Fibroblast of skin of back (primary cell): ENCODE measurements at regions not wholly inside any gene's neighbourhood (a gene's known extent, or its start where the extent isn't known, plus 50 kb on each side); places are given as distances from the start of the nearest gene placed in this dataset.
"Not testable (repeated sequence)": the region's sequence is repeated elsewhere in the genome, so short reads cannot be mapped to it uniquely, and the experiment has no call there.

Experiments
- DNase-seq: peaks from one replicate; pipeline ENCODE4 v3.0.0-alpha.2; 2013

DNA sequence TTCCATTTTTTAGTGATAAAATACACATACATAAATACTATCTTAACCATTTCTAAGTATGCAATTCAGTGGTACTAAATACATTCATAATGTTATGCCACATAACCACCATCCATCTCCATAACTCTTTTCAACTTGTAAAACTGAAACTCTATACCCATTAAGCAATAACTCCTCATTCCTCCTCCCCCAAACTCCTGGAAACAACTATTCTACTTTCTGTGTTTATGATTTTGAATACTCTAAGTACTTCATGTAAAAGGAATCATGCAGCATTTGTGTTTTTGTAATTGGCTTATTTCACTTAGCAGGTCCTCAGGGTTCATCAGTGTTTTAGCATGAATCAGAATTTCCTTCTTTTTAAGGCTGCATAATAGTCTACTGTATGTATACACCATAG, 131.8 kb downstream of the TES start:
- no peak for DNase-seq

DNA sequence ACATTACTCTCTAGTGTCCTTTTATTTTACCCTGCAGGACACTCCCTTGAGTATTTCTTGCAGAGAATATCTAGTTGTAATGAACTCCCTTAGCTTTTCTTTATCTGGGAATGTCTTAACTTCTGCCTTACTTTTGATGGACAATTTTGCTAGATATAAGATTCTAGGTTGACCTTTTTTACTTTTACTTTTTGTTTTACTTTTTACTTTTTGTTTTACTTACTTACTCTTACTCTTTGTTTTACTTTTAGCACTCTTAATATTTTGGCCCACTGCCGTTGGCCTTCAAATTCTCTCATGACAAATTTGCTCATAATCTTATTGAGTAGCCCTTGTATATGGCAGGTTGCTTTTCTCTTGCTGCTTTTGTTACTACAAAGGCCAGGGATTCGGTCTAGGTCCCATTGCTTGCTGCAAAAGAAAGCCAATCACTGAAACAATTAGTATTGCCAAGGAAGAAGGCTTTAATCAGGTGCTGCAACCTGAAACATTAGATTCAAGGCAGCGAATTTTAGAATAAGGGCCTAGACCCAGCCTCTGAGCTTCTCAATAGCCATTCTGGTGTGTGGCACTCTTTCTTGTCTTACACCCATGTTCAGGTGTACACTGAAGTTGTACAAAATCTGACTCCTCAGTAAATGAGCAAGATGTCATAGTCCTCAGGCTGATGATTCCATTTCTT, 137.0 kb downstream of the TES start:
- DNase-seq = no peak

DNA sequence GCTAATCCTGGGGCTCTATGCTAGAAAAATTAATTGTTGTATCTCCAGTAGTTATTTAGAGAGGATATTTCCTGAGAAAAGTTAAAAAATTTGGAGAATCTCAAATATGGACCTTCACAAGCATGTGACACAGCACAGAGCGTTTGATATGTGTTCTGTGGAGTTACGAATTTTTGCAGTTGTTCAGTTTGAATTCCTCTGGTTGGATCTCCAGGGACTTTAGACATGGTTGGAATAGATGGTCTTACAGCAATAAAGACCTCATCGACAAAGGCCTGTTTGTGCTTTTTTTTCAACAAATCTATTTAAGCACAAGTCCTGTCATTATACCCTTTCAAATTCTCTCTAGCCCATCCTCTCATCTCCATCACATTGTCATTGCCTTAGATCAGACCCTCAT, 138.0 kb downstream of the TES start:
- DNase-seq = peak; percentile 67

DNA sequence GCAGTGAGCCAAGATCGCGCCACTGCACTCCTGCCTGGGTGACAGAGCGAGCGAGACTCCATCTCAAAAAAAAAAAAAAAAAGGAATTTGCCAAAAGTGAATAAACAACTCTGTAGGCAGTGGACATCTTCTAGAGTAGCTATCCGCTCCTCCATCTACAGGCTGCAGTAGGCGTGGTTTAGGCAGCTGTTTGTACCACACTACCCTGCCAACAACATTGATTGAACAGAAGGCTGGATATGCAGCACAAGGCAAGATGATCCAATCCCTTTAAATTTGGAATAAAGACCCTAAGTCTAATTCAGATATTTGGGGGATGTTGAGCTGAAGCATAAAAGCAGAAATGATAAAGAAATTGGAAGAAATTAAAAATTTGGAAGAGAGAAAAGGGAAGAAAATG, 141.6 kb downstream of the TES start:
- DNase-seq = no peak

DNA sequence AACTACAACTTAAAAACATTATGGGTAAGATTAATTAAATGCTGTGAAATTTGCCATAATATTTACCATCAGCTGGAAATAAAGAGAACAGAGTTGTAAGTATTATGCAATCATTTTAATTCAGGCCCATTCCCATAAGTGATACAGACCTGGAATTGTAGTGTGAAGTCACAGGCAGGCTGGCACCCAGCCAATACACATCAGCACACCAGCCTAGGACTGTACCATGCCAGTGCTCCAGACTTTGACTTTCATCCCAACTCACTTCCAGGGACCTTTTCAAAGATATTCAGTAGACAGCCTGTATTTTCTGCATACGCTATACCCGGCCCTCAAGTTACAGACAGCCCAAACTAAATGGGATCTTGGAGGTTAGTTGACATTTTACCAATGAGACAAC, 143.3 kb downstream of the TES start:
- no peak for DNase-seq

DNA sequence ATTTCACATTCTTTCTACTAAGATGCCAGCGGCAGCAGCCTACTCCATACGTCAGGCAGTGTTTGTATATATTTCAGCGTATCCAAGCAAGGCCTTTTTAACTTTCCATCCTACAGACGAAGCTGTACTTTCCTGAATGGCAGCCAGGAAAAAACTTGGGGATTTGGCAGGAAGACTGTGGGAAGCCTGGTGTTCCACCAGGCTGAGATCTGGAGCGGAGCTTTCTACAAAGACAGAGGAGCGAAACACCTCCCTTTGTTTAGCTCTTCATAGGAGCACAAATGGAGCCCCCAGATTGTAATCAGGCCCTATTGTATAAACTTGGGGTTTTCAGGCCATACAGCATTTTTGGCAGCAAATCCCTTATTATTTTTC, 143.8 kb downstream of the TES start:
- peak; percentile 63 for DNase-seq

DNA sequence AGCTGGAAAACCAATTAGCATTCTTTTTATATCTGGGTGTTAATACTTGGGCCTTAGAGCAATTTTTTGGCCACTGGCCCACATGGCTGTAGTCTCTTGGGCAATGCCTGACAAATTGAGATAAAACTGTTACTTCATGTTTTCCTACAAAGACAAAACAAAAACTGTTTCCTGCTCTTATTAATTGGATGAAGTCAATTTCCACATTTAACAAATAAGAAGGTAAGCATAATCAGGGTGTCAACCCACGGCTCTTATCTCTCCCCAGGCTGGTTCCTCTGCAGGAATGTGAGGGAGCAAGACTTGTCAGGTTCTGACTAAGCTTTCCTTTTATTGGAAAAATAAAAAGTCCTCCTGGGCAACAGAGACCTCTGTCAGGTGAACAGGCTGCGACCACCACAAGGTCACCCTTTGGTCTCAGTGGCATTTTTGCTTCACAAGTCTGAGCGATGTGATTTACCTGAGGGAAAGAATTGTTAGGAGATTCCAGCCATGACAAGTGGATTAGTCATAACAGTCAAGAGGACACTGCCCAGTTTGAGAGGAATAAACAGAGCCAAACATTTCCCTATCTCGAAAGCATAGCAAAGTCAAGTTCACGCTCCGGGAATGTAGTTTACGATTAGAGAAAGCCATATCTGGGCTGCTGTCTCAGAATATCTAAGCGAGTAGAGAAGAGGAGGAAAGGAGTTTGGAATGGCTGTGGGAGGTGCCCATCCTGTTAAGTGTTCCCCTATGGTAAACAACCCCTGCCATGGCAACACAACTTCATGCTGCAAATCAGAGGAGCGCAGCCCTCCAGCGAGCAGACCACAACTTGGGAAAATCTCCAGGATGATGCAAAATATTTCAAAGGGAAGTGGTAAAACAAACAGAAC, 144.4 kb downstream of the TES start:
- peak; percentile 96 for DNase-seq

DNA sequence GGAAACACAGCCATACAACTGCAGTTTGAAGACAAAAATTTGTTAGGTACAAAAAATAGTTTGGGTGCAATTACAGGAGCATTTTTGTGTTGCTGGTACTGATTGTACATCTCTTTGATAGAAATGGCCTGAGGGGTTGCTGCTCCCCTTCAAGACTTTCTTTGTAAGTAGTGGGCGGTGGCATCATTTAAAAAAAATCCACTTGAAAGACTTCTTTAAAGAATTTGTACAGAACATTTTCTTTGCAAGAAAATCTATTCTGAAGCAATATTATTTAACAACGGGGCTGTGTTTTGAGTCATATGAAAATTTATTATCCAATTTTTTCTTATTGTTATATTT, 144.1 kb upstream of the CAV2 start:
- DNase-seq = no peak

DNA sequence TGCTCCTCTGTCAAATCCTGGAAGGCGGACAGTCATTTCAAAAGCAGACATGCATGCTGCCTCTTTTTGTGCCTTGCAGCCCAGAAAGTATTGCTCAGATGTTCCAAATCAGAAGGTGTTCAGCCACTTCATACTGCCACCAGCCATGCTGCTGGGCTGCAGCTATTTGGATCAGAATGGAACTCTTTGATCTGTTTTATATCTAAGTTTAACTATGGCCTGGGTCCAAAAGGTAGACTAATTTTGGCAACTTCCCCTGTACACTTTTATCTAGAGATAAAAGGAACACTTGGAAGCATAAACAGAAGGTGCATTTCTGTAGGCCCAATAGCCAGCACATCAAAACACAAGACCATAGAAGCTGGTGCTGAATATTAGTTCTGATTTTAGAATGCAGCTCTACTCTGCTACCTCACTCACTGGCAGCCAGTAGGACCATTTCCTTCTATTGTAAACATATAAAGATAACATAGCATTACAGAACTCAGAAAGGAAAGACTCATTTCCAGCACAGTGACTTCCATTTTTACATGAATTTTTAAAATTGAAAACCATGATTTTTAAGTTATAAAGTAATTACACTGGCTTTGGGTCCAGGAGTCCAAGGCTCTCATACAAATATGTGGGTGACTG, 143.1 kb upstream of the CAV2 start:
- no peak for DNase-seq

DNA sequence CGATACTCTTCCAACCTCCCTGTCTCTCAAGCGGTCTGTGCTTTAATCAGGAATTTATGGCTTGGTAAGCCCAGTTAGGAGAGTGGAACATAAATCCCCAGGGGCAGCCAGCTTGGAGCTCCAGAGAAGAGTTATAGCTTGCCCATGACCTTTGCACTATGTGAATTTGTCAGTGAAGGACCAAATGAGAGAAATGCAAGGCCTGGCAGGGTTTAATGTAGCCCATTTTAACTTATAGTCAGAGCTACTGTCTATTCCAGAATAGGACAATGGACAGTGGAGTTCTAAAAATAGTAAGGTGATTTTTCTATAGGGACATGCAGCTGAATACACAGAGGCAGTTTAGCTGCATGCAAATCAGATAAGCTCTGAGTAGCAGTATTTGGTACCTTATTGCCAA, 142.6 kb upstream of the CAV2 start:
- DNase-seq = peak; percentile 34

DNA sequence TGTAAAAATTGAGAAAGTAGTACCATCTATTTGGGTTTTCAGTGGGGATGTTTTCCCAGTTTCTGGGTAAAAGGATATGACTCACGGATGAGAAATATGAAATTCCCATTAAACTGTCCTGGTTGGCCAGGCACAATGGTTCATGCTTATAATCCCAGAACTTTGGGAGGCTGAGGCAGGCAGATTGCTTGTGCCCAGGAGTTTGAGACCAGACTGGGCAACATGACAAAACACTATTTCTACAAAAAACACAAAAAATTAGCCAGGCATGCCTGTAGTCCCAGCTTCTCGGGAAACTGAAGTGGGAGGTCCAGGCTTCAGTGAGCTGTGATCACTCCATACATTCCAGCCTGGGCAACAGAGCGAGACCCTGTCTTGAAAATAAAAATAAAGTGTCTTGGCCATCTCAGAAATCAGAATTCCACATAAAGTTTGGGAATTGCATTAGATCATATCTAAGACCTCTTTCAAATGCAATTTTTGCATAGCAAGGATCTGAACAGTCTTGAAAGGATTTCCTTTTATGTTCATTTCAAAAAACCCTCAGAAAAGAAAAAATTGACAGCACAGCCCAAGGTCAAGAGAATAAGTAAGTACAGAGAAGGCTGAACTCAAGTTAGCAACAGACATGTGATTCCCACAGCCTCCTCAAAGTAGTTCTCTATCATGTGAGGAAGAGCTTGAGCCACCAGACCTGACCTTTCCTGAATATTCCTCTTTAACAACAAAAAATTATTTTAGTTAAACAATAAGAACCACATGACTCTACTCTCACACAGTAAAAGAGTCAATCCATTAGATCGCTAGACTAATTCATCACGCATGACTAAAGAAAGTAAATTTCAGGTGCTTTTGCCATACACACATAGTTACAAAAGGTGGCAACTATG, 141.5 kb upstream of the CAV2 start:
- DNase-seq = peak; percentile 87

DNA sequence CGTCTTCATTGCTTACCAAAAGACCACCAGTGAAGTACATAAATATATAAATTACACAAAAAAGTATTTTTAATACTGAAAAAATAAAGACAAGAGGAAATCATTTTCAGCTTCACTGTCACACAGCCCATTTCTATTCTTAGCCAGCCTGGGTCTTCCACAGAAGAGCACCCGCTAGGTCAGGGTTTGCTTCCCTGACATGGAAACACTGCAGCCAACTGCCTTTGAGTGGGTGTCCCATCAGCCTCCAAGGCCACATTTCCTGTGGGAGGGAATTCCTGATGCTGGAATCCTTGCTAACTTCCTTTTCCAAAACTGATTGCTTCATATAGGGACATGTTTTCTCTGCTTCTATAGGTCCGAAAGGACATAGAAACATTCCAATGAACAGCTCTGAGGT, 137.8 kb upstream of the CAV2 start:
- DNase-seq = no peak

DNA sequence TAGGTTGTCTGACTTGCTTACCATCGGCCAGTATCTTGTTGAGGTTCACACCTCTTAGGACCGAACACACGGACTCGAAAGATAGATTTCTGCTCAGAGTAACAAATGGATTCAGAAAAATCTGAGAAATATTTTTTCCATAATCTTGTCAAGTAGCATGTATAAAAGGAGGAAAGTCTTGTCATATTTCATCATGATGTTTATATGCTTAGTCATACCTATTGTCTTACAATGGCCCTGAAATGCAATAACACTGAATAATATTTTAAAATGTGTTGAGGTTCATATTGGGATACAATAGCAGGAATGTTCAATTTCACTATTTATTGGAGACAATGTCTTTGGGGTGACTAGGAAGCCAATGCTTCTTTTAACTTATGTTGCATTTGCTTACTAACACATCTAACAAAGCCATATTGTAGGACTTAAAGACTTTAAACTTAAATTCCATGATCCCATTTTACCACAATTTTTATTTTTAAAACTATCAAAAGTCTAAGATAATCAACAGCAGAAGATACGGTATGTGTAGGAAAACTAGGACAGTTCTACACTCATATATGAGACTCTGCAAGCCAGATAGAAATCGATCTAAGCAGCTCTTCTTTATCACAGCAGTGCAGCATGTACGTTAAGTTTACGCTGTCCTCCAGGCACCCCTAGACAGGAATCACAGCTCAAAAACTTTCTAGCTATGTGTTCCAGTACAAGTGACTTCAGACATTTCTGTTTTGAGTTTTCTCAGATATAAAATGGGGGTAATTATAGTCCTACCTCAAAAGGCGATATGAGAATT, 135.7 kb upstream of the CAV2 start:
- peak; percentile 60 for DNase-seq

DNA sequence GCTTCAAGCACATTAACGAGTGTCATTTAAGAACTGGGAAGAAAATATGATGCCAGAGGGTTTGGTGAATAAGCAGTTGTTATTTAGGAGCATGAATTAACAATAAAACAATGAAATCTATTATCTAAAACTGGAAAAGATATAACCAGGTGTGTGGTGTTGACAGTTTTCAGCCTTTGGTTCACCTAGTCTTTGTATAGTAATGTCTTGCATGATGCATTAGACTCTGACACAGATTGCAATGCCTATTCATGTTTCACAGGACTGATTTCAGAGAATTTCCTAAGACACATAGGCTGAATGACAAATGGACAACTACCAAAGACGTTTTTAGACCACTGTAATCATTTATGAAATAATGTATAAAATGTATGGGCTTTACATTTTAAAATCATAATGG, 135.1 kb upstream of the CAV2 start:
- DNase-seq = no peak

DNA sequence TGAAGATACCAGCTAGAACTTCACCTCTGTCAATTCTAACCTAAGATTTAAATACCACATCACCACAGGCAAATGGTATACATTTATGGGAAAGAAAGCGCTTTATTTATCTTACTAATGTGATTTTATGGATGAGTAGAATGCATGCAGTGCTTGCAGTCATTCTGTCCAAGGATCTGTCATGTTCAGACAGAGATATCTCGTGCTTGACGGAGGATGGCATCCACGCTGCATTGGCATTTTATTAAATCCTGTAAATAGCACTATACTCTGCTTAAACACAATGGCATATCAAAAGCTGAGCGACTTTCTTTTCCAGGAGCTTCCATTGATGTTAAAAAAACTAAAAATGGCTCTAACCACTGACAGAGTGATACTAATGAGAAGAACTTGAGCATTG, 133.7 kb upstream of the CAV2 start:
- DNase-seq = no peak

DNA sequence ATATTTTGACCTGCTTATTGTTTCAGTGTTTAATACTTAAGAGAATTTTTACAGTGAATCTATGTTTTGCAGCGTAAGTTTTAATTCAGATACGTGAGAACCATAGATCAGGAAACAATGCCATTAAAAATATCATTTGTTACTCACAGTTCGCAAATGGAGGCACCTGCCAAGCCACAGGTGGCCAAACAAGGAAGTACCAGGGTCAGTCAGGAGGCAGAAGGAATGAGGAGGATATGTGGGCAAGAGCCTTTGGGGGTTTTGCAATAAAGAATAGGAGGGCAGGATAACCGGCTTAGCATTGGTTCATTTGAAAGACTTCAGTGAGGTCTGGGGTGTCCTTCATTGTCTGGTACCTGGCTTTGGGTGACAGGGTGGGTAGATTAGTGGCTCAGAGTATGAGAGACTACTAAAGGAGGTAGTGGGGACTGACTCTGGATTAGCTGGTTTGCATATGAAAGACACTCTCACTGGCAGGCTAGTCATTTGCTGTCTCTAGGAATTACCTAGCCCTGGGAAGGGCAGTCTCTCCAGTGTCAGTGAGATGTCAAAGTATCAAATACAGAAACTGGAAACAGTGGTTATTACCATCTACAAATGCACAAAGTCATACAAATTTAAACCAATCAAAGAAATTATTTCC, 132.2 kb upstream of the CAV2 start:
- DNase-seq = no peak

DNA sequence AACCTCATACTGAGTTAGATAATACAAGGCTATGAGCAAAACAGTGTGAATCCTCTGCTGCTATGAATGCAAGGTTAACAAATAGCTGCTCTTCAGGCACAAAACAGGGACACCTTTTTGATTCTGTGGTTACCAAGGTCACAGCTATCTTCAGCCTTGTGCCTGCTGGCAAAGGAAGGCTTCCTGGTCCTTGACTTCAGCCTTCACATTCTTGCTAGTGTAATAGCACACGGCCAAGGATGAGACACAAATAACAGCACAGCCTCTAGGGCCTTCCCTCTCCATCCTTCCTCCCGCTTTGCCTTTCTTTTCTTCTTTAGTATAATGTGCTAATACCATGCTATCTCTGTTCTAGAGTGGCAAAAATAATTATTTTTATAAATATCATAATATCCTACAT, 130.6 kb upstream of the CAV2 start:
- no peak for DNase-seq

DNA sequence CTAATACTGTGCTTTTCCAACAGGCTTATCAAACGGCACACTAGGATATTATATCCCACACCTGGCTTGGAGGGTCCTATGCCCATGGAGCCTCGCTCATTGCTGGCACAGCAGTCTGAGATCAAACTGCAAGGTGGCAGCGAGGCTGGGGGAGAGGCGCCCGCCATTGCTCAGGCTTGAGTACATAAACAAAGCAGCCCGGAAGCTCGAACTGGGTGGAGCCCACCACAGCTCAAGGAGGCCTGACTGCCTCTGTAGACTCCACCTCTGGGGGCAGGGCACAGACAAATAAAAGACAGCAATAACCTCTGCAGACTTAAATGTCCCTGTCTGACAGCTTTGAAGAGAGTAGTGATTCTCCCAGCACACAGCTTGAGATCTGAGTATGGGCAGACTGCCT, 128.0 kb upstream of the CAV2 start:
- not testable (repeated sequence) for DNase-seq

DNA sequence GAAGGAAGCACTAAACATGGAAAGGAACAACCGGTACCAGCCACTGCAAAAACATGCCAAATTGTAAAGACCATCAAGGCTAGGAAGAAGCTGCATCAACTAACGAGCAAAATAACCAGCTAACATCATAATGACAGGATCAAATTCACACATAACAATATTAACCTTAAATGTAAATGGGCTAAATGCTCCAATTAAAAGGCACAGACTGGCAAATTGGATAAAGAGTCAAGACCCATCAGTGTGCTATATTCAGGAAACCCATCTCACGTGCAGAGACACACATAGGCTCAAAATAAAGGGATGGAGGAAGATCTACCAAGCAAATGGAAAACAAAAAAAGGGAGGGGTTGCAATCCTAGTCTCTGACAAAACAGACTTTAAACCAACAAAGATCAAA, 126.3 kb upstream of the CAV2 start:
- not testable (repeated sequence) for DNase-seq

DNA sequence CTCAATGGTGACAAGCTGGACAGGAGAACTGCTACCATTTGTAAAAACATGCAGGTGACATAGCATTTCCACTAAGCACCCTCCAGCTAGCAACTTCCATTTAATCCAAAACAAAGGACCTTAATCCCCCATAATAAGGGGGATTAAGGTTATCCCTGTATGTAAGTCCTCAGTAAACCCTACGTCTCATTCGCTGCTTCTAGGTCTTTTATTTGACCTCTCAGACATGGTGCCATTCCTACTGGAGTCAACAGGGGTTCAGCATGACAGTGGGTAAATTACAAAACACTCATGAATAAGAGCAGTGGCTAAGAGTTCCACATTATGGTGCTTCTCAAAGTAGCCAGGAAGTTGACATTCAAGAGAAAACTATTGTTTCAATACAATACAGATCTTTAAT, 121.8 kb upstream of the CAV2 start:
- DNase-seq = no peak

DNA sequence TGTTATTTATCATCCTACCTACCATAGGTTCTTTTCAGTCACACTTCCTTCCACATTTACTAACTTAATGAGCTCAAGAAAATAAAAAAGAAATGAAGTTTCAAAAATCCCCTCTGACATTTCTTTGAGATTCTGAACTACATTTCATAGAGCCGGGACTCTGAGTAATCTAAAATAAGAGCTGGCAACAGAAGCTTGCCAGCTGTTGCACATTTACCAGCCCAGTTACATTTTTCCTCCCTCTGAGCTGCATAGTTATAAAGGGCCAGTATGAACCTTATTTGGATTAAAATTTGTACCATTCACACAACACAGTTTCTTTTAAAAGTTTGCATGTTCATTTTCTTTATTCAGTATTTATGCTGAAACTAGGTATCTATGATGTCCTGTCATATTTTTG, 119.5 kb upstream of the CAV2 start:
- DNase-seq = peak; percentile 17

DNA sequence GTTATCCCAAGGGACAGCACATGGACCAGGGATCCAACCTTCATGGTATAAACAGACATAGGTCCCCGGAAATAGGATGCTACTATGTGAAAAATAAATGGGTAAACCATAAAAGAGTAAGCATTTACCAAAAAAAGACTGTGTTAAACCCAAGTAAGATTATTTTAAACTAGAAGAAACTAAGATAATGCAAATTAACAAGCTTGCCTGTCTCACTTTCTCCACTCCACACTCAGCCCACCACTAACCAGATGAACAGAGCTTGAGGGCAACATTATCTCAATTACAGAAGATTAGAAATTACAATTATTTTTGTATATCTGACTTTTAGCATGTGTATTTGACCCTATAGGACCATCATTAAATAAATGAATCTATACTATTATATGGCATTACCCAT, 117.2 kb upstream of the CAV2 start:
- no peak for DNase-seq
